Neural cell (in vitro differentiated cells): ENCODE measurements at regions not wholly inside any gene's neighbourhood (a gene's known extent, or its start where the extent isn't known, plus 50 kb on each side); places are given as distances from the start of the nearest gene placed in this dataset.

Experiments
- EP300 ChIP-seq: fragments of 450-650 bp; conservative IDR thresholded peaks from 2 replicates; pipeline ENCODE4 v1.6.1; 2014; ENCODE audit warnings: antibody characterized with exemption, mild to moderate bottlenecking, moderate library complexity; ENCODE audit not compliant: poor library complexity, severe bottlenecking
- TF ChIP-seq, protein P1 (sequence below): fragments of 450-650 bp; IDR thresholded peaks from 2 replicates; pipeline ENCODE4 v1.5.1; 2014; ENCODE audit warnings: antibody characterized with exemption, mild to moderate bottlenecking, moderate library complexity; ENCODE audit not compliant: poor library complexity, severe bottlenecking

- TF ChIP-seq, protein P1, sequence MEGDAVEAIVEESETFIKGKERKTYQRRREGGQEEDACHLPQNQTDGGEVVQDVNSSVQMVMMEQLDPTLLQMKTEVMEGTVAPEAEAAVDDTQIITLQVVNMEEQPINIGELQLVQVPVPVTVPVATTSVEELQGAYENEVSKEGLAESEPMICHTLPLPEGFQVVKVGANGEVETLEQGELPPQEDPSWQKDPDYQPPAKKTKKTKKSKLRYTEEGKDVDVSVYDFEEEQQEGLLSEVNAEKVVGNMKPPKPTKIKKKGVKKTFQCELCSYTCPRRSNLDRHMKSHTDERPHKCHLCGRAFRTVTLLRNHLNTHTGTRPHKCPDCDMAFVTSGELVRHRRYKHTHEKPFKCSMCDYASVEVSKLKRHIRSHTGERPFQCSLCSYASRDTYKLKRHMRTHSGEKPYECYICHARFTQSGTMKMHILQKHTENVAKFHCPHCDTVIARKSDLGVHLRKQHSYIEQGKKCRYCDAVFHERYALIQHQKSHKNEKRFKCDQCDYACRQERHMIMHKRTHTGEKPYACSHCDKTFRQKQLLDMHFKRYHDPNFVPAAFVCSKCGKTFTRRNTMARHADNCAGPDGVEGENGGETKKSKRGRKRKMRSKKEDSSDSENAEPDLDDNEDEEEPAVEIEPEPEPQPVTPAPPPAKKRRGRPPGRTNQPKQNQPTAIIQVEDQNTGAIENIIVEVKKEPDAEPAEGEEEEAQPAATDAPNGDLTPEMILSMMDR, result no peak
- no peak for TF ChIP-seq EP300
Observed at GRCh38 chr5:135271533-135272310, 127.3 kb downstream of the MACROH2A1 start.
